GM23248 (cell line): ENCODE measurements at regions not wholly inside any gene's neighbourhood (a gene's known extent, or its start where the extent isn't known, plus 50 kb on each side); places are given as distances from the start of the nearest gene placed in this dataset.

Experiments
- DNase-seq: peaks from one replicate; pipeline ENCODE4 v3.0.0-alpha.2; 2015
- H2AFZ ChIP-seq: fragments of 200-600 bp; sonication (generic); 2 replicates; pipeline ENCODE4 v1.6.1; 2016; ENCODE audit warnings: antibody characterized with exemption
- H3F3A ChIP-seq: fragments of 200-600 bp; sonication (generic); 2 replicates; pipeline ENCODE4 v1.6.1; 2016; ENCODE audit warnings: mild to moderate bottlenecking, antibody characterized with exemption, mixed run types; ENCODE audit not compliant: insufficient read depth
- H3K27ac ChIP-seq: fragments of 200-600 bp; sonication (generic); 2 replicates; pipeline ENCODE4 v1.5.1; 2016; ENCODE audit warnings: mild to moderate bottlenecking
- H3K27me3 ChIP-seq: fragments of 200-600 bp; sonication (generic); replicated peaks from 2 replicates; pipeline ENCODE4 v1.6.1; 2016; ENCODE audit warnings: mild to moderate bottlenecking; ENCODE audit not compliant: insufficient read depth
- H3K36me3 ChIP-seq: fragments of 200-600 bp; sonication (generic); 2 replicates; pipeline ENCODE4 v1.6.1; 2016; ENCODE audit warnings: low read depth, mild to moderate bottlenecking
- H3K4me1 ChIP-seq: fragments of 200-600 bp; sonication (generic); 2 replicates; pipeline ENCODE4 v1.6.1; 2016; ENCODE audit warnings: mild to moderate bottlenecking; ENCODE audit not compliant: insufficient read depth
- H3K4me2 ChIP-seq: fragments of 200-600 bp; sonication (generic); one replicate; pipeline ENCODE4 v1.6.1; 2016; ENCODE audit warnings: mild to moderate bottlenecking; ENCODE audit not compliant: unreplicated experiment
- H3K4me3 ChIP-seq: fragments of 200-600 bp; sonication (generic); 2 replicates; pipeline ENCODE4 v1.5.1; 2016; ENCODE audit warnings: mild to moderate bottlenecking
- H3K79me2 ChIP-seq: fragments of 200-600 bp; sonication (generic); 2 replicates; pipeline ENCODE4 v1.6.1; 2016; ENCODE audit warnings: mild to moderate bottlenecking; ENCODE audit not compliant: insufficient read depth
- H3K9ac ChIP-seq: fragments of 200-600 bp; sonication (generic); 2 replicates; pipeline ENCODE4 v1.6.1; 2016; ENCODE audit warnings: mild to moderate bottlenecking
- H3K9me2 ChIP-seq: fragments of 200-600 bp; sonication (generic); 2 replicates; pipeline ENCODE4 v1.6.1; 2016; ENCODE audit warnings: mixed run types, mild to moderate bottlenecking, moderate library complexity; ENCODE audit not compliant: insufficient read depth
- H3K9me3 ChIP-seq: fragments of 200-600 bp; sonication (generic); one replicate; pipeline ENCODE4 v1.6.1; 2017; ENCODE audit warnings: low read depth
- H4K20me1 ChIP-seq: fragments of 200-600 bp; sonication (generic); 2 replicates; pipeline ENCODE4 v1.6.0; 2016; ENCODE audit not compliant: insufficient read depth
- EZH2 ChIP-seq: fragments of 200-600 bp; sonication (generic); IDR thresholded peaks from 2 replicates; pipeline ENCODE4 v1.6.1; 2018; ENCODE audit warnings: antibody characterized with exemption, mild to moderate bottlenecking; ENCODE audit not compliant: insufficient read depth, poor library complexity, severe bottlenecking
- EZH2phosphoT487 ChIP-seq: fragments of 200-600 bp; sonication (generic); IDR thresholded peaks from 2 replicates; pipeline ENCODE4 v1.6.1; 2018; ENCODE audit warnings: antibody characterized with exemption, moderate library complexity, mild to moderate bottlenecking, low read depth; ENCODE audit not compliant: insufficient read depth
- WGBS, 2 experiments: methylation state at CpG; one replicate each; pipeline ENCODE4 v1.1.6; 2015 to 2017; ENCODE audit warnings: low lambda C conversion rate in 2 of 2, low coverage in 1 of 2; ENCODE audit errors: missing lambda C conversion rate in 2 of 2; 5-methylcytosine and 5-hydroxymethylcytosine counted together
- in situ Hi-C: fragments of 300-500 bp; cut with MboI; formaldehyde crosslinking; loops from 2 replicates; pipeline ENCODE4 v1.15.0; 2020

- Histone ChIP-seq H3K4me3 (no peak overlapping the region), H3K9ac (no peak overlapping the region), H3K27me3 (no peaks in the 10 kb centered on the region), H3K36me3 (peaks cover 4% of the 10 kb centered on the region; the same call in 1 of the 2 replicates), H3K9me2 (no peaks in the 10 kb centered on the region), H2AFZ (no peak overlapping the region), H4K20me1 (no peaks in the 10 kb centered on the region), H3F3A (peaks cover 42% of the 10 kb centered on the region), H3K4me2 (peak overlapping the region; percentile 12), H3K27ac (peak overlapping the region; percentile 39), H3K79me2 (peaks cover 12% of the 10 kb centered on the region; the same call in 1 of the 2 replicates), H3K4me1 (peaks cover 36% of the 10 kb centered on the region), H3K9me3 (no peaks in the 10 kb centered on the region)
- DNase-seq, result peak; percentile 69
- in situ Hi-C loops, result no loop called here
- whole genome bisulfite sequencing, 2 experiments, result 38 to 49% methylated on average over 2 of the region's 2 CpGs
- no peak for TF ChIP-seq EZH2phosphoT487
- no peak for TF ChIP-seq EZH2
Measured at GRCh38 chr11:122220321-122220720, 104.3 kb upstream of the BLID start.

GRCh38 chr11:122219791-122220190 is 103.8 kb upstream of the BLID start:
- H3K27ac ChIP-seq, result peak overlapping the region; percentile 39
- TF ChIP-seq EZH2phosphoT487, result no peak
- no peak for TF ChIP-seq EZH2
- no peak for DNase-seq
- in situ Hi-C loops, result loop anchor here (10.0 kb wide), 1 partner anchor 285 kb away; no protein-coding TSS in a partner anchor
- H3K9me2 ChIP-seq, result no peaks in the 10 kb centered on the region
- WGBS, 2 experiments, result 82 to 90% methylated on average over 3 of the region's 3 CpGs
- H3K4me1 ChIP-seq, result peaks cover 36% of the 10 kb centered on the region
- H3F3A ChIP-seq, result peaks cover 40% of the 10 kb centered on the region
- no peaks in the 10 kb centered on the region for H3K9me3 ChIP-seq
- no peaks in the 10 kb centered on the region for H4K20me1 ChIP-seq
- no peak overlapping the region for H3K4me3 ChIP-seq
- peaks cover 12% of the 10 kb centered on the region; the same call in 1 of the 2 replicates for H3K79me2 ChIP-seq
- H3K36me3 ChIP-seq, result peaks cover 4% of the 10 kb centered on the region; the same call in 1 of the 2 replicates
- no peak overlapping the region for H3K9ac ChIP-seq
- no peak overlapping the region for H2AFZ ChIP-seq
- H3K4me2 ChIP-seq, result peak overlapping the region; percentile 12
- H3K27me3 ChIP-seq, result no peaks in the 10 kb centered on the region

- H3F3A ChIP-seq, result peaks cover 42% of the 10 kb centered on the region
- no peaks in the 10 kb centered on the region for H4K20me1 ChIP-seq
- H3K79me2 ChIP-seq, result peaks cover 31% of the 10 kb centered on the region
- no peaks in the 10 kb centered on the region for H3K9me3 ChIP-seq
- H3K36me3 ChIP-seq, result no peaks in the 10 kb centered on the region
- H3K4me2 ChIP-seq, result peak overlapping the region; percentile 33
- no peak overlapping the region for H3K4me3 ChIP-seq
- H2AFZ ChIP-seq, result no peak overlapping the region
- H3K9ac ChIP-seq, result peak overlapping the region; percentile 63
- H3K27me3 ChIP-seq, result no peaks in the 10 kb centered on the region
- H3K9me2 ChIP-seq, result no peaks in the 10 kb centered on the region
- H3K27ac ChIP-seq, result peak overlapping the region; percentile 88
- TF ChIP-seq EZH2, result no peak
- TF ChIP-seq EZH2phosphoT487, result no peak
- in situ Hi-C loops, result loop anchor here (10.0 kb wide), 1 partner anchor 289 kb away; no protein-coding TSS in a partner anchor
- 21 to 22% methylated on average over 11 of the region's 11 CpGs for WGBS, 2 experiments
- H3K4me1 ChIP-seq, result peaks cover 43% of the 10 kb centered on the region
- DNase-seq, result peak; percentile 95
Measured at GRCh38 chr11:122215244-122215992, 99.4 kb upstream of the BLID start.

- in situ Hi-C loops, result loop anchor here (10.0 kb wide), 1 partner anchor 290 kb away; no protein-coding TSS in a partner anchor
- 50 to 53% methylated on average over 2 of the region's 2 CpGs for WGBS, 2 experiments
- DNase-seq, result peak; percentile 56
Measured at GRCh38 chr11:122214567-122214966, 98.6 kb upstream of the BLID start.

More at GRCh38 chr11:122214567-122214966, 98.6 kb upstream of the BLID start:
- H3K9me2 ChIP-seq, result no peaks in the 10 kb centered on the region
- H3K27ac ChIP-seq, result peak overlapping the region; percentile 88
- H3K9ac ChIP-seq, result peak overlapping the region; percentile 63
- H3K4me2 ChIP-seq, result peak overlapping the region; percentile 33
- no peak overlapping the region for H2AFZ ChIP-seq
- H3K79me2 ChIP-seq, result peaks cover 31% of the 10 kb centered on the region
- H3K36me3 ChIP-seq, result no peaks in the 10 kb centered on the region
- no peak overlapping the region for H3K4me3 ChIP-seq
- no peaks in the 10 kb centered on the region for H3K9me3 ChIP-seq
- TF ChIP-seq EZH2 (no peak), EZH2phosphoT487 (no peak)
- no peaks in the 10 kb centered on the region for H3K27me3 ChIP-seq
- H3F3A ChIP-seq, result peaks cover 42% of the 10 kb centered on the region
- H3K4me1 ChIP-seq, result peaks cover 43% of the 10 kb centered on the region
- H4K20me1 ChIP-seq, result no peaks in the 10 kb centered on the region
